ENCODE measurements at regions not wholly inside any gene's neighbourhood (a gene's known extent, or its start where the extent isn't known, plus 50 kb on each side); places are given as distances from the start of the nearest gene placed in this dataset.

DNA sequence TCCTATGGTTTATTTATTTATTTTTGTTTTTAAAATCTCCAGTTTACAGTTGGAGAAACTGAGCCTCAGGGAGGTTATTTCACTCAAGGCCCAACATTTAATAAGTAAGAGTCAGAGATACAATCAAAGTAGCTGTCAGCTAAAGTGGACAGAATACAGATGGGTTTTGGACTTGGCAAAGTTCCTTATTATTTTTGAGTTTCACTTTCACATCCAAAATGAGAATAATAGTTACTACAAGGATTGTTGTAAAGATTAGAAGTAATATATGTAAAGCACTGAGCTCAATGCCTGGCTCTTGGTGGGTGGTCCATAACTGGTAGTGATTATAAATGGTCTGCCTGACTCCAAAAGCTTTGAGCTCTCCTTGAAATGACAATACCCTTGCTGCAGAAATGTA, 87.5 kb upstream of the SESN3 start:
- TF ChIP-seq, protein P1, sequence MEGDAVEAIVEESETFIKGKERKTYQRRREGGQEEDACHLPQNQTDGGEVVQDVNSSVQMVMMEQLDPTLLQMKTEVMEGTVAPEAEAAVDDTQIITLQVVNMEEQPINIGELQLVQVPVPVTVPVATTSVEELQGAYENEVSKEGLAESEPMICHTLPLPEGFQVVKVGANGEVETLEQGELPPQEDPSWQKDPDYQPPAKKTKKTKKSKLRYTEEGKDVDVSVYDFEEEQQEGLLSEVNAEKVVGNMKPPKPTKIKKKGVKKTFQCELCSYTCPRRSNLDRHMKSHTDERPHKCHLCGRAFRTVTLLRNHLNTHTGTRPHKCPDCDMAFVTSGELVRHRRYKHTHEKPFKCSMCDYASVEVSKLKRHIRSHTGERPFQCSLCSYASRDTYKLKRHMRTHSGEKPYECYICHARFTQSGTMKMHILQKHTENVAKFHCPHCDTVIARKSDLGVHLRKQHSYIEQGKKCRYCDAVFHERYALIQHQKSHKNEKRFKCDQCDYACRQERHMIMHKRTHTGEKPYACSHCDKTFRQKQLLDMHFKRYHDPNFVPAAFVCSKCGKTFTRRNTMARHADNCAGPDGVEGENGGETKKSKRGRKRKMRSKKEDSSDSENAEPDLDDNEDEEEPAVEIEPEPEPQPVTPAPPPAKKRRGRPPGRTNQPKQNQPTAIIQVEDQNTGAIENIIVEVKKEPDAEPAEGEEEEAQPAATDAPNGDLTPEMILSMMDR (IDR thresholded peaks at IDR 0.05), result no peak
- no peak for TF ChIP-seq POLR2A (IDR thresholded peaks at IDR 0.05)

Measured in right lobe of liver (tissue), 4 donors.